SU-DHL-6 (cell line): ENCODE measurements at regions not wholly inside any gene's neighbourhood (a gene's known extent, or its start where the extent isn't known, plus 50 kb on each side); places are given as distances from the start of the nearest gene placed in this dataset.

Source experiments
- H2AFZ ChIP-seq: fragments of 200-600 bp; sonication (generic); 2 replicates; pipeline ENCODE4 v1.6.1; 2014; ENCODE audit warnings: low read depth, mild to moderate bottlenecking, moderate library complexity, mixed read lengths, antibody characterized with exemption, low read length; ENCODE audit not compliant: severe bottlenecking
- H3F3A ChIP-seq: fragments of 200-600 bp; shearing (Covaris generic); 2 replicates; pipeline ENCODE4 v1.6.0; 2016; ENCODE audit warnings: antibody characterized with exemption, mild to moderate bottlenecking; ENCODE audit not compliant: insufficient read depth
- H3K27ac ChIP-seq: fragments of 200-600 bp; sonication (generic); 2 replicates; pipeline ENCODE4 v1.5.1; 2016; ENCODE audit warnings: low read depth, mild to moderate bottlenecking, low read length, moderate library complexity, mixed read lengths
- H3K27me3 ChIP-seq: fragments of 200-600 bp; sonication (generic), shearing (Covaris generic); 2 replicates; pipeline ENCODE4 v1.6.0; 2014; ENCODE audit warnings: mild to moderate bottlenecking, low read length
- H3K36me3 ChIP-seq: fragments of 200-600 bp; sonication (generic); 2 replicates; pipeline ENCODE4 v1.6.1; 2014; ENCODE audit warnings: mild to moderate bottlenecking, low read length, mixed read lengths
- H3K4me2 ChIP-seq: fragments of 300-600, 200-600 bp; shearing (Covaris generic), sonication (generic); 2 replicates; pipeline ENCODE4 v1.6.0; 2014; ENCODE audit warnings: low read length, low read depth, mild to moderate bottlenecking; ENCODE audit not compliant: poor library complexity, severe bottlenecking
- H3K4me3 ChIP-seq: fragments of 200-600 bp; sonication (generic); 2 replicates; pipeline ENCODE4 v1.5.1; 2014; ENCODE audit warnings: antibody characterized with exemption, low read length, mild to moderate bottlenecking, mixed read lengths; ENCODE audit not compliant: insufficient read depth, poor library complexity, severe bottlenecking
- H3K79me2 ChIP-seq: fragments of 200-600 bp; sonication (generic); 2 replicates; pipeline ENCODE4 v1.6.1; 2014; ENCODE audit warnings: mild to moderate bottlenecking, low read length, moderate library complexity; ENCODE audit not compliant: insufficient read depth
- H3K9ac ChIP-seq: fragments of 200-600 bp; sonication (generic); 2 replicates; pipeline ENCODE4 v1.7.0; 2014; ENCODE audit warnings: mild to moderate bottlenecking, low read length
- H3K9me2 ChIP-seq: fragments of 200-600 bp; sonication (generic); replicated peaks from 2 replicates; pipeline ENCODE4 v1.6.1; 2014; ENCODE audit warnings: low read length; ENCODE audit not compliant: insufficient read depth
- H3K9me3 ChIP-seq: fragments of 200-600 bp; sonication (generic); 2 replicates; pipeline ENCODE4 v1.6.1; 2014; ENCODE audit warnings: low read length, mixed read lengths; ENCODE audit not compliant: insufficient read depth
- H4K20me1 ChIP-seq: fragments of 200-600 bp; sonication (generic); 2 replicates; pipeline ENCODE4 v1.6.1; 2014; ENCODE audit warnings: low read depth, mild to moderate bottlenecking, antibody characterized with exemption, low read length, moderate library complexity, mixed read lengths
- CTCF ChIP-seq: fragments of 200-600 bp; sonication (generic); IDR thresholded peaks from one replicate; pipeline ENCODE4 v1.5.1; 2017; ENCODE audit warnings: antibody characterized with exemption, mild to moderate bottlenecking, low read length, moderate library complexity; ENCODE audit not compliant: insufficient read depth, poor library complexity, severe bottlenecking
- EZH2phosphoT487 ChIP-seq: fragments of 200-600 bp; sonication (generic), shearing (Covaris generic); conservative IDR thresholded peaks from 2 replicates; pipeline ENCODE4 v1.6.1; 2018; ENCODE audit warnings: mild to moderate bottlenecking, antibody characterized with exemption, low read length, moderate library complexity, mixed read lengths

GRCh38 chr1:221991221-221991620, 249.3 kb upstream of the DUSP10 start:
- no peaks in the 10 kb centered on the region for H3K9me2 ChIP-seq
- no peaks in the 10 kb centered on the region for H3K36me3 ChIP-seq
- H3K9me3 ChIP-seq: no peaks in the 10 kb centered on the region
- no peak overlapping the region for H3K9ac ChIP-seq
- no peak overlapping the region for H3K4me3 ChIP-seq
- H4K20me1 ChIP-seq: no peaks in the 10 kb centered on the region
- TF ChIP-seq CTCF: no peak
- no peak for TF ChIP-seq EZH2phosphoT487
- no peaks in the 10 kb centered on the region for H3K27me3 ChIP-seq
- no peak overlapping the region for H3K27ac ChIP-seq
- no peaks in the 10 kb centered on the region for H3F3A ChIP-seq
- no peaks in the 10 kb centered on the region for H3K79me2 ChIP-seq
- no peak overlapping the region for H2AFZ ChIP-seq
- no peak overlapping the region for H3K4me2 ChIP-seq

GRCh38 chr1:221989741-221990140, 247.9 kb upstream of the DUSP10 start:
- H3K4me3 ChIP-seq: no peak overlapping the region
- H3K9me3 ChIP-seq: no peaks in the 10 kb centered on the region
- H3K79me2 ChIP-seq: no peaks in the 10 kb centered on the region
- no peak overlapping the region for H3K27ac ChIP-seq
- H3K4me2 ChIP-seq: no peak overlapping the region
- no peaks in the 10 kb centered on the region for H3F3A ChIP-seq
- H3K36me3 ChIP-seq: no peaks in the 10 kb centered on the region
- H3K9ac ChIP-seq: no peak overlapping the region
- H4K20me1 ChIP-seq: no peaks in the 10 kb centered on the region
- no peaks in the 10 kb centered on the region for H3K9me2 ChIP-seq
- no peak overlapping the region for H2AFZ ChIP-seq
- no peaks in the 10 kb centered on the region for H3K27me3 ChIP-seq
- TF ChIP-seq CTCF (no peak), EZH2phosphoT487 (no peak)

- no peak for TF ChIP-seq EZH2phosphoT487
- no peak for TF ChIP-seq CTCF
- Histone ChIP-seq H3K9ac (no peak overlapping the region), H3K36me3 (no peaks in the 10 kb centered on the region), H3K27ac (no peak overlapping the region), H3K79me2 (no peaks in the 10 kb centered on the region), H3K9me2 (no peaks in the 10 kb centered on the region), H3F3A (no peaks in the 10 kb centered on the region), H3K9me3 (no peaks in the 10 kb centered on the region), H4K20me1 (no peaks in the 10 kb centered on the region), H3K27me3 (no peaks in the 10 kb centered on the region), H3K4me2 (no peak overlapping the region), H3K4me3 (no peak overlapping the region), H2AFZ (no peak overlapping the region)
These were observed 246.9 kb upstream of the DUSP10 start for GRCh38 chr1:221988829-221989228.
